NCI-H82 (cell line): ENCODE measurements at regions not wholly inside any gene's neighbourhood (a gene's known extent, or its start where the extent isn't known, plus 50 kb on each side); places are given as distances from the start of the nearest gene placed in this dataset.
"Not testable (repeated sequence)": the region's sequence is repeated elsewhere in the genome, so short reads cannot be mapped to it uniquely, and the experiment has no call there.

ENCODE experiments used
- DNase-seq: peaks from one replicate; lab custom pipeline; 2025; lab: John Stamatoyannopoulos, UW

DNA sequence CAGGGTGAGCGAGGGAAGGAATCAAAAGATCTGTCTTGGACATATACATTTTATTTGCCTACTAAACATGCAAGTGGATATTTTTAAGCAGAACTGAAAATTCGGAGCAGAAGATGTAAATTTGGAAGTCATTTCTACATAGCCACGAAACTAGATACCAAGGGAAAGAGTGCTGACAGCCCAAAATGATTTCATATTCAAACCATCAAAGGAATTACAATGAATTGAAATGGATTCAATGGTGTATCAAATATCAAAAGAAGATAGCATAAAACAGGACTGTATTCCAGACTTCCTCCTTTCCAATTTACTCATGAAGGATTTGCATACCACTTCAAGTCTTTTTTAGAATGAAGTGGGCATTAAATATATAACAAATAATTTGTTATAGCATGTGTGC is 313.5 kb upstream of the KITLG start:
- DNase-seq = no peak

DNA sequence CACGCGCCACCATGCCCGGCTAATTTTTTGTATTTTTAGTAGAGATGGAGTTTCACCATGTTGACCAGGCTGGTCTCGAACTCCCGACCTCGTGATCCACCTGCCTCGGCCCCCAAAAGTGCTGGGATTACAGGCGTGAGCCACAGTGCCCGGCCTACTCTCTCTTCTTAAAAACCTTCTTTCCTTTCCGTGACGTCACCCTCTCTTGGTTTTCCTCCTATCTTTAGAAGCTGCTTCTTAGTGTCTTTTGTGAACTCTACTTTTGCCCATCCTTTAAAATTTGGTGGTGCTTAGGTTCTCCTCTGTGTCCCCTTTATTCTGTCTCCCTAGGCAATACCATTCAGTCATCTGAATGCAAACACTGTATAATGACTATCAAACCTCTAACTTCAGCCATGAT is 311.2 kb upstream of the KITLG start:
- DNase-seq = not testable (repeated sequence)

DNA sequence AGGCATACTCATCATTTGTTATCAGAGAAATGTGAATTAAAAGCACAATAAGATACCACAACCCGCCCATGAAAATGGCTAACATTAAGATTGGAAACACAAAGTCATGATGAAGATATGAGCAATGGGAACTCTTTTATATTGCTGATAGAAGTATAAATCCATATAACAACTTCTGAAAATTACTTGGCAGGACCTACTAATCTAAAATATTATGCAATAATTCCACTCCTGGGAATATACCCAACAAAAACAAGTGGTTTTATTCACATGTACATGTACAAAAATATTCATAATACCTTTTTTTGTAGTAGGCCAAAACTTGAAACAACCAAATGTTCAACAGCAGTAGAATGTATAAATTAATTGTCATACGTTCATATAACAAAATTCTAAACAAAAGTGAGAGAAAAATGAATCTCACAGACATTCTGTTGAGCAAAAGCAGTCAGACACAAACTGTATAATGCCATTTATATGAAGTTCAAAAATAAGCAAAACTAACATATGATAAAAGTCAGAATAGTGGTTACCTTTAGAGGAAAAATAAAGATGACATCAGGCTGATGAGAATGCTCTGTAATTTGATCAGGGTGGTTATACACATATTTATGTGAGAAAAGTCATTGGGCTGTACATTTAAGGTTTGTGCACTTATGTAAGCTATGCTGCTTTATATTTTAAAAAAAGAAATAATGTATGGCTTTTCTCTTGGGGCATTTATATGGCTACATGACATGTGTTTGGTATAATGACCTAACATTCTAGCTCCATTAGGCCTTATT is 309.2 kb upstream of the KITLG start:
- no peak for DNase-seq

DNA sequence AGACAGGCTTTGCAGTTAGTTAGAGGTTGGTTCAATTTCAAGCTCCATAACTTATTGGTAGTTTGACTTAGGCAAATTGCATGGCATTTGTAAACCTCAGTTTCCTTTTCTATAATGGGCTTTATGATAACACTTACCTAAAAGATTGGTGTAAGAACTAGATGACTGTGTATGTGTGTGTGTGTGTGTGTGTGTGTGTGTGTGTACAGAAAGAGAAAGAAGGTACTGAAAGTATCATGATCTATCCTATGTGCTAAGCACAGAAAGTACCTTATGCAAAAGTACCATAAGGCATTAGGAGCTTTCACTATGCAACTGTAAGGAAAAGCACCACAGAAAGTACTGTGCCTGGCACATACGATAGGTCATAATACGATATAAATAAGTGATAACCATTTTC is 304.3 kb upstream of the KITLG start:
- DNase-seq = no peak

DNA sequence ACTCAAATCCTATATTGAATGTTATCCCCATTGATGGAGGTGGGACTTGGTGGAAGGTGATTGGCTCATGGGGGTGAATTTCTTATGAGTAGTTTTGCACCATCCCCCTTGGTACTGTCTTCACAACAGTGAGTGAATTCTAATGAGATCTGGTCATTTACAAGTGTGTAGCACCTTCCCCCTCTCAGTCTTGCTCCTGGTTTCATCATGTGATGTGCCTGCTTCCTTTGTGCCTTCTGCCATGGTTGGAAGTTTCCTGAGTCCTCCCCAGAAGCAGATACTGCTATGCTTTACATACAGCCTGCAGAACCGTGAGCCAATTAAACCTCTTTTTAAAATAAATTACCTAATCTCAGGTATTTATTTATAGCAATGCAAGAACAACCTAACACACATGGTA is 302.4 kb upstream of the KITLG start:
- no peak for DNase-seq

DNA sequence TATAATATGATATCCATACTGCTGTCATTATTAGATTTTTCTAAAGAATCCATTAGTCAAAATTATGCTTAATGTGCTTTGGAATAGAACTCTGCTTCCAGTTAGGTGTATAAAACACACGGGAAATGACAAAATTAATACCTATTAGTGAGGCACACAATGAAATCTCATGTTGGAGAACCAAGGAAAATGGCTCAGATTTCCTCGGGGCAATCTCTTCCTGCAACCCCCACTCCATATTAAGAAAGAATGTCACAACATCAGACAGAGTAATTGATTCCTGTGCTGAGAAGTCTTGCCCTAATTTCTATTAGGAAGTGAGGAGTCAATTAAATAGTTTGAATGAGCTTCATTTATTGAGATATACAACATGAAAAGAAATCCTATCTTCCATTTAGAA is 299.8 kb upstream of the KITLG start:
- DNase-seq = no peak

DNA sequence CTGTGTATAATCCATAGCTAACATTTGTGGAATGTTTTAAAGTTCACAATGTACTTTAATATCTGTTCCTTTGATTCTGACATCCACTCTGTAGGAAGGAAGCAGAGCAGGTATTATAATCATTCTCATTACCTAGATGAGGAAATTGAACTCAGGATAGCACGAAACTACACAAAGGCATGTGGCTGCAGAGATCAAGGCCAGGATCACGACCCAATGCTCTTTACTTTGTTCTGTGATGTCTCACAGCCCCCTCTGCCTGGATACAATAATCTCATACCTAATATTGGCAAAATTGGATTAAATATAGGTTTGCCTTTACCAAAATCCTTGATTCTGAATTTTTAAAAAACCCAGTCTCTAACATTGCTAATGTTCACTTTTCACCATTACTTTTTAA is 298.0 kb upstream of the KITLG start:
- DNase-seq = no peak

DNA sequence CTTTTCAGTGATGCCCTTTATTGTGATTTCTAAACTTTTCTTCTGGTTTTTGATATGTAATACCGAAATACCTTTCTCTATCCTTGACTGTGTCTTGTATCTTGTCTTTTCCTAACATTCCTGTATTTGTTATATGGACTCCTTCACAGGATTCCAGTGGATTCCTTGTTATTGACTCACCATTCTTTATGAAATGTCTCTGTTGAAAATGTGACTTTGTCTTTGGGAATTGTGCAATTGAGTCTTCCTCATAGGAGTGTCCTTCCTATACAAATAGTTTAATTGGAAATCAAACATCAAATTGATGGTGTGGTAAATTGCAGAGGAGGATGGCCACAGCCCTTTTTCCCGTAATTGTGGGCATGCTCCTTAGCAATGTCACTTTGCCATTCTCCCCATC is 296.6 kb upstream of the KITLG start:
- DNase-seq = no peak

DNA sequence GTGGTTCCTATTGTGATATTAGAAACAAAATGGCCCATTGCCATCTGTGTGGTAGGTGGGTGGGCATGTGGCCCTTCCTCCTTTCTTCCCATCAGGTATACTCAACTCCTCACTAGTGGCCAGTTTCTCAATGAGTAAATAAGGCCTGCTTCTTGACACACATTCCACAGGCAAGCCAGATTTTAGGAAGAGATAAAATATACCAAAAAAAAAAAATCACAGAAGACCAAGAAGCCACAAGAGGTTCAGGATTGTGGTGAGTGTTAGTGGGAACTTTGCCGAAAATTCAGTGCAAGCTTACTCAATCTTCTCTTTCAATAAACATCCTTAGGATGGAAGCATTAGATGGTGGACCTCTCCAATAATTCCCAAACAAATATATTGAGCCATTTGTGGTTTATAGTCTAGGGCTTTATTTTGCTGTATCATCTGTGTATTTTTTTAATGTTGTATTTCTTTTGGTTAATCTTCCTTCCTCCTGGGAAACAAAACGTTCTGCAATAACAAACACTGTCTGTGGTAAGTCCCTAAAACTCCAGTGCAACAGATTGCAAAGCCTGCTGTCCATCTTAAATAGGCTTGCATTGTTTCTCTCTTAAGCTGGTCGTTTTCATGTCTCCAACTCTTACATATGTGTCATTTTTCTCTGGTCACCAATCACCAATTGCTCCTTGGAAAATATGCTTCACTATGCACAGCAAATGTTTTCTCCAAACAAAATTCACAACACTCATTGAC is 289.9 kb upstream of the KITLG start:
- peak; percentile 52 for DNase-seq

DNA sequence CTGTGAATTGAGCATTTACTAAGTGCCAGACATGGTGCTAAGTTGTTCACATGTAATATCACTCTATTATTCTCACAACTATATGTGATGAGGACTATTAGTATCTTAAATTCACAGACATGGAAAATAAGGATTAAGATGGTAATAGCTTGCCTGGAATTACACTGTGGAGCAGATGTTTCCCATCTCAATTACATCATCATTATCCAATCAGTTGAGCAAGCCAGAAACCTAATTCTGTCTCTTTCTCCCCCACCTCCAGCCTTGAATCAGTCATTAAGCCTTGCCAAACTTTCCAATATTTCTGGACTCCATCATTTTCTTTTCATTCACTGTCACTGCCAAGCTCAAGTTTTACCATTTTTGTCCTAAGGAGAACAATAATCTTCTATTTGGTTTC is 287.8 kb upstream of the KITLG start:
- DNase-seq = peak; percentile 63

DNA sequence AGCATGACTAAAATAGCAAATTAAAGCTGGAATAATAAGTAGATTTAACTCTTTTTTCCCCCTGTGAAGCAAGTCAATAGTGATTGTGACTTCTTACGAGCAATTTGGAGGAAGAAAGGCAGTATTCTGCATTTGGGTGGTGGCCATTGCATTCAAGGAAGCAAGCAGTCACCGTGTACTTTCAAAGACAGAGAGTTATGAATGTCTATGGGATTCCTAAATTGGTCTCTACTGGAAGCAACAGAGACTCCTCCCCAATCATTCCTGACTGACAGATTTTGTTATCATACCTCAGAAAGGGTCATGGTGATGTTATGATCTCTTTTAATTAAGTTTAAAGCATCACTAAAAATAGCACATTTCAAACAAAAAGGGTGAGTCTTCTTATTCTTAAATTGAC is 287.2 kb upstream of the KITLG start:
- peak; percentile 8 for DNase-seq

DNA sequence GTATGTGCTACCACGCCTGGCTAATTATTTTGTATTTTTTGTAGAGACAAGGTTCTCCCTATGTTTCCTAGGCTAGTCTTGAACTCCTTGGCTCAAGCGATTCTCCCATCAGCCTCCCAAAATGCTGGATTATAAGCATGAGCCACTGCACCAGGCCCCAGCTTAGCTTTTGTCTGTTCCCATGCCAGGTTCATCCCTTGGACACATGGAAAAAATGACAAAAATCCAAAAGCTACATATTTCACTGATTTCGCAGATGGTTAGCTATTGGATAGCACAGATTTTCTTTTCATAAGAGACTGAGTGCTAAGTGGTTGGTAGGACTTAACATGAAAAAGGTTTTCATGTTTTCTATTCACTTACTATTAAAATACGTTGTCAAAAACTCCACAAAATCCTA is 286.6 kb upstream of the KITLG start:
- DNase-seq = no peak

DNA sequence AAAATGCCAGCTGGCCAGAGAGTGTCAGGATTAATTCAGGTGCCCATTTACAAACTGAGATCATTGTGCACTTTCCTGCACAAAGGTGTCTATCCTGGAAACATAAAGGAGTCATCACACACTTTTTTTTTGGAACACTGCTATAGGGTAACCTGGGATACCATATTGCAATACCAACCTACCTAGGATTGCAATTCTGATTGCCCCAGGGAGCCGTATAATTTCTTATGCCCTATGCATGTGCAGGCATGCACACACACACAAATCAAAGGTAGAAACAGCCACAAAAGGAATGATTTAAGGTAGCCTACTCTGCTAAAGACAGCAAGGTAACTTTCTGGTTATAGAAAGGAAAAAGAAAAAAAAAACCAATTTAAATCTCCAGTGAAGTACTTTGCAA is 285.3 kb upstream of the KITLG start:
- DNase-seq = no peak

DNA sequence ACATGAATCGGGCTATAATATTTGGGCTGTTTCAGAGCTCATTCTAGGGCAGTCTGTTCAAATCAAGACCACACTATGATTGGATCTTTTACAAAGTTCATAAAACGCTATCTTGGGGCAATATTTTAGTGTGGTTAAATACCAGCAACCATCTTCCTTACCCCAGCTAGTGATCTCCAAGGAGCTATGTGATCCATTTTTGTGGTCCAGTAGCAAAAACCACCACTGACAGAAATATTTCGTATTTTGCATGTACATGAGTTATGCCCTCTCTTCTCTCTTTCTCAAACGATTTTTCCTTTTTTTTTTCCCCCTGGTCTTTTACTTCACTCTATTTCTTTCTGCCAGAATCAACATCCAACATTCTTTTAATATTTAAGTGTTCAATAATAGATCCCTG is 280.6 kb upstream of the KITLG start:
- DNase-seq = no peak

DNA sequence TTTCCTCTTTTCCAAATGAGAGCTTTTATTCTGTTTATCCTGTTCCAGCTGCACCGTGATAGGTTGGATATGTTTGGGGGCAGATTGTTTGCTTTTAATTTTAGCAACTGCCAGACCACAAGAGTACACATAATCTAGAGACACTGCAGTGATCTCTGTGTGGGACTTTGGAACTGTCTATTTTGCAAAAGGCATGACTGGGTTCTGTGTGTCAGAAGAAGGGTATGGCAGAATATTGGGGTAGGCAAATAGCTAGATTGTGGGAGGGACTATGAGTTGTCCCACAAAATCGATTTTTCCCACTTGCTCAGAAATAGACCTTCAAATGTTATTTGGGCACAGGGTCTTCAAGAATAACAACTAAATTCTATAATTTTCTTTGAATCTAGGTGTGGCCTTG is 275.9 kb upstream of the KITLG start:
- DNase-seq = no peak

DNA sequence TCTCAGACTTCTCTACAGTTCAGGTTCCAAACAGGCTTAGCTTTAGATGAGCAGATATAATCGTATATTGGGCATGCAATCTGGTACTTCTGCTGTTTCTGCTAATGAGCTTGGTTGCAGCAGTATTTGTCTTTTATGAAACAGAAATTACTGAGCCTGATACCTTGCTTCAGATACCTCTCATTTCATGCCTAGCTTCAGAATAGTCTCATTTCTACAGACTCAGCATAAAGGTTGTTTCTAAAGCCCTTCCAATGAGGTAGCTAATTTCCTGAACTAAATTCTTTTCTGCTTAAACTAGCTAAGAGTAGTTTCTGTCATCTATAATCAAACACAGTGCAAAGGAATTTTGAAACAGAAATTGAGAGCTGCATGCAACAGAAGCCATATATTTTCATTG is 275.0 kb upstream of the KITLG start:
- no peak for DNase-seq

DNA sequence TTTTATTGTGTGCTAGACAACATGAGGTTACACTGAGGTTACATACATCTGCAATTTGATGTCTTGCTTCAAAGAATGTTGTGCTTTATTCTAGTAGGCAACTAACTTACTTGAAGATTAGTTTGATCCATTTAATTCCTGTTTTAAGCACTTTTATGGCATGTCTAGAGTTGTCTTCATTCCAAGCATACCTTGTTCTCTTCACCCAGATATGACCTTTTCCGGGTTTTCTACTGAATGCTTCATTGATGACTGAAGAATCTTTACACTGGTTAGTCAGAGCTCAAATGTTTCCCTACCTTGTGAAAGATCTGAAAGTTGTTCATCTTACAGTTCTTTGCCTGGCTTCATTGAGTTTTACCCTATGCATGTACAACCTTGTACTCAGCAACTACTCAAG is 274.0 kb upstream of the KITLG start:
- no peak for DNase-seq

DNA sequence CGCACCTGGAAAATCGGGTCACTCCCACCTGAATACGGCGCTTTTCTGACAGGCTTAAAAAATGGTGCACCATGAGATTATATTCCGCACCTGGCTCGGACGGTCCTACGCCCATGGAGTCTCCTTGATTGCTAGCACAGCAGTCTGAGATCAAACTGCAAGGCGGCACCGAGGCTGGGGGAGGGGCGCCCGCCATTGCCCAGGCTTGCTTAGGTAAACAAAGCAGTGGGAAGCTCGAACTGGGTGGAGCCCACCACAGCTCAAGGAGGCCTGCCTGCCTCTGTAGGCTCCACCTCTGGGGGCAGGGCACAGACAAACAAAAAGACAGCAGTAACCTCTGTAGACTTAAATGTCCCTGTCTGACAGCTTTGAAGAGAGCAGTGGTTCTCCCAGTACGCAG is 267.0 kb upstream of the KITLG start:
- not testable (repeated sequence) for DNase-seq

DNA sequence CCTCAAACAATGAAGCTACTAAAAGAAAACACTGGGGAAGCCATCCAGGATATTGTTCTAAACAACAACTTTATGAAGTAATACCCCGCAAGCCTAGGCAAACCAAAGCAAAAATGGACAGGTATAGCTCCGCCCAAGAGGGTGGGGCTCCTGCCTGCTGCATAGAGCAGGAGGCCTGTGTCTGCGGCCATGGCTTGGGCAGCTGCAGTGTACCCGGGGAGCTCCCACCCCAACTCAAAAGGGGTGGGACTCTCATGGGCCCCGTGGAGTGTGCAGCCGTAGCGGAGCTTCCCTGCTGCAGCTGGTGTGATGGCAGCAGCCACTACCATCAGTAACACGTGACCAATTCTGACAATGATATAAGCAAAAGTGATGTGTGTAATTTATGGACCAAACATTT is 264.2 kb upstream of the KITLG start:
- no peak for DNase-seq

DNA sequence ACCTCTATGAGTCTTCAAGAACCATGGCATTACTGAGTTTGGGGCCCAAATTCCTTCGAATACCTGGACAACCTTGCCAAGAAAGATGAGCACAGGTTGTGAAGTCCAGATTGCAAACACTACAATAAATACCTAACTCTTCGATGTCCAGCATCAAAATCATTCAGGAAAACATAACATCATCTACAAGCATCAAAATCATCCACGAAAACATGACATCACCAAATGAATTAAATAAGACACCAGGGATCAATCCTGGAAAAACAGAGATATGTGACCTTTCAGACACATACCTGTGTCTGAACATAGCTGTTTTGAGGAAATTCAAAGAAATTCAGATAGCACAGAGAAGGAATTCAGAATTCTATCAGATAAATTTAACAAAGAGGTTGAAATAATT is 262.0 kb upstream of the KITLG start:
- DNase-seq = no peak

DNA sequence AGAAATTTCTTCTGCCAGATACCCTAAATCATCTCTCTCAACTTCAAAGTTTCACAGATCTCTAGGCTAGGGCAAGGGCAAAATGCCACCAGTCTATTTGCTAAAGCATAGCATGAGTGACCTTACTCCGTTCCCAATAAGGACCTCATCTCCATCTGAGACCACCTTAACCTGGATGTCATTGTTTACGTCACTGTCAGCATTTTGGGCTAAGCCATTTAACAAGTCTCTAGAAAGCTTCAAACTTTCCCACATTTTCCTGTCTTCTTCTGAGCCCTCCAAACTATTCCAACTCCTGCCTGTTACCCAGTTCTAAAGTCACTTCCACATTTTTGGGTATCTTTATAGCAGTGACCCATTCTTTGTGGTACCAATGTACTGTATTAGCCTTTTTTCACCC is 259.2 kb upstream of the KITLG start:
- DNase-seq = no peak

DNA sequence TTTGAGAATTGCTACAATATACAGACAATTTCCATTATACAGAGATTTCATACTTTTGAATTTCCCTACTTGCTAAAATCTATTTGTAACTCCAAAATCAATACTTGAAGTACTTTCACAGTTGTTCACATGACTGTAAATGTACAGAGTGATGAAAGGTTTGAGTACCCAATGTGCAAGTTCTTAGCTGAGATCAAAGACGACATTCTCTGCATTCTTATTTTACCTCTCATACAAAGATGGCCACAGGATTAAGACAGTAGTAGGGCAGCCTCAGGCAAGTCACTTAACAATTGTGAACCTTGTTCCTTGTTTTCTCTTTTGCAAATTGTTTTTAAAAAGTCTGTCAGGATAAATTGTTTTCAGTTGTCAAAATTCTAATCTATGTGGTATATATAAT is 255.9 kb upstream of the KITLG start:
- DNase-seq = no peak

DNA sequence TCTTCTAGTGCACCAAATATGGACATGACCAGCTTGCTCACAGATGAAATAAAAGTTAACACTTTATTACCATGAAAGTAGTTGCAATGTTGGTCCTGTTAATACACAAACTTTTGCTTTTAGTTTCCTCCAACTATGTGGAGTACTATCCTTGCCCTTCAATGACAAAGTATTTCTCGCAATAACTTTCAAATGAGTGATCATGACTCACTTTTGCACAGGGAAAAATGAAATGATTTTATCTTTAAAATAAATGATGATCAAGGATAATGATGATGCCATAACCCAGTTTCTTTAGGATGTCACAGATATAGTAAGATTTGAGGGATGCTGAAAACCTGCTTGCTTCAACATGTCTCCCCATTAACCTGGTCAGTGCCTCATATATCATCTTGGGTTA is 254.0 kb upstream of the KITLG start:
- DNase-seq = no peak

DNA sequence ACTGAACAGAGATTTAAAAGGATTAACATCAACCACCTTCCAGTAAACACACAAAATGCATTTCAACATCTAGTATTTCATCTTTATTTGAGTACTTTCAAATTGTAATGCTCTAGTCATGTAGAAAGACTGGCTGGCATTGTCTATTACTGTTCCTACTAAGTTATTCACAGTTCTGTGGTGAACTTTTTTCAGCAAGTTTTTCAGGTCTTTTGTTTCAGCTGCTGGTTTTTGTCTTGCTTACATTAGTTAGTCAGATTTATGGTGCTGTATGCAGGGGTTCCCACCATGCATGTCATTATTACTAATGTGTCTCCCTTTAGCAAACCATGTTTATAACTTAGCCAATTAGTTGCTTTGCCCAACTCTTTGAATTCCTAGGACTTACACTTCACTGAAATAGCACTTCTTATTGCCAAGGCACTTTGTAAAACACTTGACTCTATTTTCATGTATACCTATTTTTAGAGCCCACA is 253.4 kb upstream of the KITLG start:
- DNase-seq = no peak
